ENCODE measurements at regions not wholly inside any gene's neighbourhood (a gene's known extent, or its start where the extent isn't known, plus 50 kb on each side); places are given as distances from the start of the nearest gene placed in this dataset.

DNA sequence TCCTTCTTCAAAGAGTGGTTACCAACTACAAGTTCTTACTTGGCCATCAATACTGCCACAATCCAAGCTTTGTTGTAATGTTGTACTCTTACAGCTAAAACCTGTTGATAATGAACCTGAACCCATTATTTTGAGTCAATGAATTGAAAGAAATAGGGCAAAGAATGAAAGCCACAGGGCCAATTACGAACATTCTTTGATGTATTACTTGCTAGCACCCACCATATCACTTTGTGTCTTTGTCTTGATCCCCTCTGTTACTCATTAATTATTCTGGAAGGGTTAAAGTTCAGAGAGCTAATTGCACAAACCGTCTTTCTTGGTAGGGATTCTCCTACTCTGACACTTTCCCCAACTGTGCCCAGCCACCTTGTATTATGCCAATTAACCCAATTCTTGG lies 53.2 kb upstream of the TFEC start:
- DNase-seq (ENCODE audit: low spot score): no peak

DNA sequence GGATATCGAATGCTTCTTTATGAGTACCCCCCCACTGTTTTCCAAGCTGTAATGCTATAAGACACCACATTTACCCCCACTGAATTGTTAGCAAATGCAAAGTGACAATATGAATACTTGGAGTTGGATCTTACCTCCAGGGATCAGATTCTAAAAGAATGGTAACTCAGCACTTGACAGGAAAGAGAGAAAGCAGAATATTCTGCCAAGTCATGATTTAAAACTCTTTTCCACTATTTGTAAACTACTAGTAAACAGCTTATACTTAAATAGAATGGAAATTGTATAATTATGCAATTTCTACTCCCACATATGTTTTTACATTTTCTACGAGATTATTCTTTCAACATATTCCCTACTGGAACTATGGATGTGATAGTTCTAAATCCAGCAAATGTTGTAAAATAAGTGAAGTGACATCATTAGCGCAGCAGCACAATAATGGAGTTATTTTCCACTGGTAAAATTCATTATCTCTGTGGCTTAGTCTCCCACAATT lies 56.0 kb upstream of the TFEC start:
- no peak for DNase-seq (ENCODE audit: low spot score)

DNA sequence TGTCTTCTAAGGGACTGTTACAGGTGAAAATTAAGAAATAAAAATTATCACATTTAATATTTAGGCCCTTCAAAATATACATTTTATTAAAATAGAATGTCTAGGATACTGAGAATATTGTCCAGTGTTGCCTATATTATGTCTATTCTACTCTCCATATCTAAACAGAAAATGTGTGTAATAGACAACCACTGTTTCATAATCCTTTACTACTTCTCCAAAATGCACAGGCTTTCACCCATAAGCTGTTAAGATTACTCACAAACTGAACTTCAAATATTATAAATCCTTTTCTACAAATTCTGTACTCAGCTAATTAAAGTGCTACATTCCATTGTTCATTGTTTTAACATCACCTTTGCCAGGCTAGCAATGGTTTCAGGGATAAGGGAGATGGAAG lies 56.7 kb upstream of the TFEC start:
- no peak for DNase-seq (ENCODE audit: low spot score)

DNA sequence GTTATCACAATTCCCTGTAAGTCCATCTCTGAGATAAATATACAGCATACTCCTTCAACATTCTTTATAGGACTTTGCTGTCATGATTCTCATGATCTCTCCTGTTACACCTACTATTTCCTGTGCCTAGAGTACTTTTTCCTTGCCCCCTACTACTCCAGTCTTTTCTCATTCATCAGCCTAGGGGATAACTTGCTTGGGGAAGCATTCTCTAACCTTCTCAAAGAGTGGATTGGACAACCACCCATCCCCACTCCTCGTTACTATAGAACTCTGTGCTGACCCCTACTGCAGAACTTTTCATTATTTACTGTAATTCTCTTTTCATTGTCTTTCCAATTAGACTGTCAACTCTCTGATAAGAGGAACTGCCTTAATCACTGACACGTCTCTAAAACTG lies 57.4 kb upstream of the TFEC start:
- no peak for DNase-seq (ENCODE audit: low spot score)

DNA sequence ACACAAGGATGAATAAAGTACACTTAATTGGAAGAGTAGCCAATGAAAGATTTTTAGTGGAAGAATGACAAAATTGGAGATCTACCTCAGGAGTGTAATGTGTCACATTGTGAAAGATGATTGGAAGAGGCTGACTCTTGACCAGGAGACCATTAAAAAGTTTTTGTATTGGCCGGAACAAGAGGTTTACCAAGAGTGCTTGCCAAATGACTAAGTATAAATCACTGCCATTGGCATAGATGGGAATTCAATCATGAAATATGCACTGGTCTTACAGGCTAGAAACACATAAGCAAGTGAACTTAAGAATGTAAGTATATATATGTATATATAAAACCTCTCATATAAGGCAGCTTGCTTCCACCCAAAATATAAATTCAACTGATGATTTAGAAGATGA lies 58.7 kb upstream of the TFEC start:
- DNase-seq (ENCODE audit: low spot score): no peak

DNA sequence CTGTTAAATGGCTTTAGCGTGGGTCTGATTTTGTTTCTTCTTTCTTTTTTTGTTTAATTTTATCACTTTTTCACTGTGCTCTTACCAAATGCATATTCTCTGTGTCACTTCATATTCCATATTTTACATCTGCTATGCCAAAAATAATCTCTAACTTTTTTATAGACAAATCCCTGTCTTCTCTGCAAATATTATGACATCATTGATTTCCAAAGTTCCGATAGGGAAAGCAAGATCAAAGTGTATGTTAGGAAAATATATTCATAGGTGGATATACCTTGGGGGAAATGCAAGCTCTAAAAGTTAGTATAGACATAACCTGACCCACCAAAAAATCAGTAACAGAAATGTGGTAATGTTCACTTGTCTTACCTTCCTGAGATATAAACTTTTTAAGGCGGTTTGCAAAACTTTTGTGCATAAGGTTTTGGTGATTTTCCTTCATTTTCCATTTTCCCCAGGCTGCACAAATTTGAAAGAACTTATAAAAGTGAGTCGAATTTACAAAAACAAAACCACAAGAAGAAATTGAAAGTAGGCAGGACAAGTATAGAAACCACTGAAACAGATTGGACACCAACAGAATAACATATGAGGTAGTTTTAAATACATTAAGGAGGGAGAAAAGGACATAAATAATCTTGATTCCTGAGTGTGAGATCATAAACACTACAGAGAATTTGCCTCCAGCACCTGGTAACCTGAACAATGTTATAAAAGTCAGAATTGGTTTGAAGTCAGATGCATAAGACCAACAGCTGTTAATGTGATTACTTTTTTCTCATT lies 63.1 kb upstream of the TFEC start:
- DNase-seq (ENCODE audit: low spot score): no peak

DNA sequence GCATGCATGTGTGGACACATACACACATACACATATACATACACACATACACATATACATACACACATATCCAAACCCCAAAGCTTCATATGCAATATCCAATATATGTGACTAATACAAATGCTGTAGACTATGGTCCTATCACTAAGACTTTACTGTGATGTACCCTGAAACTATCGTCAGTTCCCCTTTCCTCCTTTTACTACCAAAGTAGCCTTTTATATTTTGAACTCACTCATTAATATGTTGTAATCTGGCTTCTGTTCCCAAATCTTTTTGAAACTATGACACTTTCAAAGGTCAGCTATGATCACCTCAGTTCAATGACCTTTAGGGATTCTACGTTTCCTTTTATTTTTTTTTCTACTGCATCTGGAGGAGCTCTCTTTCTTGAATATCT lies 64.8 kb upstream of the TFEC start:
- DNase-seq (ENCODE audit: low spot score): no peak

DNA sequence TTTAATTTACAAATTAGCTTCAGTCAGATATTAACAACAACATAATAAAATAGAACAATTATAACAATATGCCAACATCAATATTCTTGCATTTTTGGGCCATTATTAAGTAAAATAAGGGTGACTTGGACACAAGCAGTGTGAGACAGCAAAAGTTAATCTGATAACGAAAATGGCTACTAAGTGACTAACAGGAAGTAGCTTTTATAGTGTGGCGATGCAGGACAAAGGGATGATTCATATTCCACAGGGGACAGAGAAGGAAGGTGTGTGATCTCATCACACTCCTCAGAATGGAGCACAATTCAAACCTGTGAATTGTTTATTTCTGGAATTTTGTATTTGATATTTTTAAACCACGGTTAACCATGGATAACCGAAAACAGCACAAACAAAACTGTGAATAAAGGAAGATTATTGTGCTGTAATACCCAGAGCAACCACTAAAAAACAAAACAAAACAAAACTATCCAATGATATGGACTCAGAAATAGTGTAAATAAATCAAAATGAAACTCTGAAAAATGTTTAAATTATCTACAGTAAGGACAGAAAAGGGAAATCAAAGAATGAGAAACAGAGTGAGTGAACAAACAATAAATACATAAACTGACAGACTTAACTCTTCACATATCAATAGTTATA lies 66.9 kb upstream of the TFEC start:
- DNase-seq (ENCODE audit: low spot score): no peak

DNA sequence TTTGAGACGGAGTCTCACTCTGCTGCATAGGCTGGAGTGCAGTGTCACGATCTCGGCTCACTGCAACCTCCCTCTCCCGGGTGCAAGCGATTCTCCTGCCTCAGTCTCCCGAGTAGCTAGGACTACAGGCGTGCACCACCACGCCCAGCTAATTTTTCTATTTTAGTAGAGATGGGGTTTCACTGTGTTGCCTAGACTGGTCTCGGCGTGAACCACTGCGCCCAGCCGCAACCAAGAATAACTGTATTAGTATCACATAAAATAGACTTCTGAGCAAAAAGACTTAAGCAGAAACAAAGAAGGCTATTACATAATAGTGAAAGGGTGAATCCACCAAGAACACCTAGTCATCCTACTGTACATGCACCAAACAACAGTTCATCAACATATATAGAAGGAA lies 67.6 kb upstream of the TFEC start:
- DNase-seq (ENCODE audit: low spot score): no peak

DNA sequence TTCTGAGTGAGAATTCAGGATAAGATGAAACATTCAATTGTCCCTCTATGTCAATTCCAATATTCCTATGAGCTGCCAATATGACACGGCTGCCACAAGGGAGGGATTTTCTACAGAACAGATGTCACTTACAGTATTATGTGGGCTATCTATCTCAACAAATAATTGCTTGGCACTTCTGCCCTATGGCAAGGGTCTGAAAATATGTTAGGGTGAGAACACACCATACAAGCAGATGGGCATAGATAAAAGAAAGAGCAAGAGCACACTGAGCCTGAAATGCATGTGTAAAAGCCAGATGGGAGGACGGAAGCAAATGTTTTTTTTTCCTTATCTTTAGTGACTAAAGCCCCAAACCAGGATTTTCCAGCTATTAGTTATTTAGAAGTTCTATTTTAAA lies 70.1 kb upstream of the TFEC start:
- no peak for DNase-seq (ENCODE audit: low spot score)

DNA sequence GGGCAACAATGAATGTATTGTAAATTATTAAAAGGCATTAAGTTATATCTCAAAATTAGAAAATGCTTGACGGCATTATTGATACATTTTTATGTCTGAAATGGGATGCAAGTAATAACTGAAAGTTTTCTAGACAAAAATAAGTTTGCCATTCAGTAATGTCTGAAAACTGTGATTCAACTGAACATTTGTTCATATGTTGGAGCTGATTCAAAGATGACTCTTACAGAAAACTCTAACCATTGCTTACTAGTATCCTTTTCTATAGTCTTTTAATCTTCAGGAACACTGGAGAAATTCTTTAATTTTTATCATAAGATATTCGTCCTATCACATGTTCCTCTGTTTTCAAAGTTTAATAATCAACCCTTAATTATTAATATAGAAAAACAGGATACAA lies 71.1 kb upstream of the TFEC start:
- no peak for DNase-seq (ENCODE audit: low spot score)

DNA sequence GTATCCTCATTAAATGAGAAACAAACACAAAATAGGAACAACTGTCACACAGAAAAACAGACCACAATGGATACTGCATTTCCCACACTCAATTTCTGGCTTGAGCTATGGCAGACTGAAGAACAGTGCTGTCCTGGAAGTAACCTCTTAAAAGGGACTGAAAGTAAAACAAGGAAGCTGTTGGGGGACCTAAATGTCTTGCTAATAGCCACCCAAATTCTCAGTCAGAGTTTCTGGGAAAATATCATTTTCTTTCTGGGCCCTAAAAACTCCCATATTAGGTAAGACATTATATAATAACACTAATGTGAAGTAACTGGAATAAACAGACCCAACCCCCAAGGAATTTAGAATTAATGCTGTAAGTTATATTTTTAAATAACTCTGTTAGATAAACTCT lies 80.9 kb upstream of the TFEC start:
- DNase-seq (ENCODE audit: low spot score): no peak

DNA sequence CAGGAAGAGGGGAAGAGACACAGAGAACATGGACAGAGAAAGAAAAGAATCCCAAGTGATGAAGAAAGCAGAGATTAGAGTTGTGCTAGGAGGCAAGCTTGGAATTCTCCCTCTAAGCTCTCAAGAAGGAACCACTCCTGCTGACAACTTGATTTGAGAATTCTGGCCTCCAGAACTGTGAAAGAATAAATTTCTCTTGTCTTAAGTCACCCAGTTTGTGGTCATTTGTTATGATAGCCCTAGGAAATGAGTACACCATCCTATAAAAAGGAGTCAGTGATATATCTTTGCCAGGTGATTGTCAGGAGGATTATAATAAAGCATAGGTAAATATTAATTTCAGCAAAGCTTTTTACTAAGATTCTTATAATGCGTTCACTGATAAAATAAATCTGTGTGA lies 82.7 kb upstream of the TFEC start:
- DNase-seq (ENCODE audit: low spot score): no peak

DNA sequence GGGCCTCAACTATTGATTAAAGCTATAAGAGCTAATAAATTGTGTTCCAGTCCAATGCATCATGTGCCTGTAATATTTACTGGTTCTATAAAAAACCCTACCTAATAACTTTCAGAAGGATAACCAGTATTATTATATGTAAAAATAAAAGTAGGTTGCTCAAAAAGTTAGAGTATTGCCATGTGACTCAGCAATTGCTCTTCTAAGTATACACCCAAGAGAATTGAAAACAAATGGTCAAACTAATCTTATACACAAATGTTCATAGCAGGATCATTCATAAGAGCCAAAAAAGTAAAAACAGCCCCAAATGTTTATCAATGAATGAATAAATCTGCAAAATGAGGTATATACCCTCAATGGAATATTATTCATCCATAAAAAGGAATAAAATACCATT lies 89.5 kb upstream of the TES start:
- DNase-seq (ENCODE audit: low spot score): no peak

DNA sequence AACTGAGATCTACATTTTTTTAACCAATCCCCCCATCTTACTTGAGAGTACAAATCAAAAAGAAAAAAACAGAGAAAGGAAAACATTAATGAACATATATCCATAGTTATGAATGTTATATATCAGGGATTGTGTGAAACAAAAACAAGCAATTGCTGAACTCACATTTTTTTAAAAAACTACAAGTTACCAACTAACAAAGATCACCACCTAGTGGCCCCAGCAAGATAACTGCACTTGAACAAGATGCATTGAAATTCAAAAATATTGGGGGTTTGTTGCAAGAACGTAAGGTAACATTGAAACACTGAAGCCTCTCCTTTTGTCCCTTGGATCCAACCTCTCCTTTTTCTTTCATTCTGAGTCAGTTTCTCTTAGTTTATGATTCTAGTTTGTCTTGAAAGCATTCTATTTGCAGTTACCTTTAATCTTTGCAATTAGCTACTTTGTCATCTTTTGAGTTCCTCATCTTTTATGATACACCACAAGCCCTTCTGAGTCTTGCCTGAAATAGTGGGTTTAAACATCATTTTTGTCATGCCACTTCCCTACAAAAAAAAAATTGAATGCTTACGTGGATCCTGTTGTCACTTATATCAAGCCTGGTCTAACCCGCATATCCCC lies 87.3 kb upstream of the TES start:
- DNase-seq (ENCODE audit: low spot score): no peak

DNA sequence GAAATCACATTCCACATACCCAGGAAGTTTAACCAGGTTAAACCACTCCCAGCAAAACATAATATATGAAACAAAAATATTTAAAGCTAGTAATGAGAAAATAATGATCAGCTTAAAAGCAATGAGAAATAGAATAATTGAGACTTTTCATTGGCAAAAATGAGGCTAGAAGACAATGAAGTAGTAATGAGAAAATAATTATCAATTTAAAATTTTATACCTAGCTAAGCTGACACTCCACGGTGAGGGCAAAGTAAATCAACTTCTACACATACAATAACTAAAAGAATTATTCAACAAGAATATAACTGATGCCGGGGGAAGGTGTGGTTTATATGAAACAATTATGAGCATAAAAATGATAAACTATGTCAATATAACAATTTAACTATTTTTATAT lies 82.2 kb upstream of the TES start:
- DNase-seq (ENCODE audit: low spot score): no peak

DNA sequence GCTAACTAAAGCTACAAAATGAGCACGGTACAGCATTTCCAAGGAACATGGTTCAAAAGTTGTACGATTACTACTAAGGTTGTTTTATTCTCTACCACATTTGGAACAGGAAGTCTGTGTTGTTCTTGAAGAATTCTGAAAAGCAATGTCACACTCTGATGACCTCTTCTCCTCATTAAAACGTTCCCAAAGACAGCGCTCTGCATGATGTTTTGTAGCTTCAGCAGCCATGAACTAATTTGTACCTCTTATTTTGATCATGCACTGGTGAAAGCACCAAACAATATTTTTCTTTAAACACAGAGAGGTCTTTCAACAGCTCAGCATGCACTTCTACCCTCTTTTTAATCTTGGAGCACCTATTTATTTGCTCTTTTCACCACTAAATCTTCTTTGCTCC lies 75.0 kb upstream of the TES start:
- no peak for DNase-seq (ENCODE audit: low spot score)

DNA sequence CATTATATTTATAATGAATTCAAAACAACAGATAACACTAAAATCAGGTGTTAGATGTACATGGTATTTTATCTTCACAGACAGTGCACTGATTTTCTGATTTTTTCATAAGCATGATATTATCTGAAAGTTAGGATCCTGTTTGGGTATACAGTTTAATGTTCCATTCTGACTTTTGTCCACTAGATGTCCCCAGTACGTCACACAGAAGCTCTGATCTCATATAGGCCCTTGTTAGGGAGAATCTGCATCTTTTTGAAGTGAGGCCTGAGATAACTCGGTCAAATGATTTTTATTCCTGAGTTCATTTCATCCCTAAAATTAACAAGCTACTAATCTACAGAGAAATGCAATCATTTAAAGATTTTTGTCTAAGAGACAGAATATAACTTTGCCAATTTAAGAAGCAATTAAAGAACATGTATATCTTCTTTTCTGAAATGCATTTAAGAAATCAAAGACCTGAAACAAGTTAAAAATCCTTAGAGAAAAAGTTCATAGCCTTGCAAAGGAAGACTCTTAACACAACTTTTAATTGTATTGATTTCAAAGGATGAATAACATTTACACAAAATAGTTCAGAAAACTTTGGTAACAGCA lies 72.0 kb upstream of the TES start:
- peak; percentile 58 for DNase-seq (ENCODE audit: low spot score)

DNA sequence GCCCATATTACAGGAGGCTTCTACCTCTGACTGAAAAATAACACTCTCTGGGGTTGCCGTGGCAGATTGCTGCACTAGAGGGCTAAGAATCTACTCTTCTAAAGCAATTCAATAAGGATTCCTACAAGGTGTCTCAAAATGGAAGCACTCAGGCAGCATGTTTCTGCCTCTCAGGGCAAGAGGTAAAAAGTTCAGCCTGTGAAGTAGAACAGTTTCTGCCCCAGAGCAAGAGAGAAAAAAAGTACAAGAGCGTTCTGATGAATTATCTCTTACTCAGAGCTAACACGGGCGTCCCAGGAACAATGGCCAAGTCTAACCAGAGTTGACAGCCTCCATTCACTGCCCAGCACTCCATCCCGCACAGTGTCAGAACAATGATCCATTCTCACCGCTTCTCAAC lies 71.3 kb upstream of the TES start:
- no peak for DNase-seq (ENCODE audit: low spot score)

DNA sequence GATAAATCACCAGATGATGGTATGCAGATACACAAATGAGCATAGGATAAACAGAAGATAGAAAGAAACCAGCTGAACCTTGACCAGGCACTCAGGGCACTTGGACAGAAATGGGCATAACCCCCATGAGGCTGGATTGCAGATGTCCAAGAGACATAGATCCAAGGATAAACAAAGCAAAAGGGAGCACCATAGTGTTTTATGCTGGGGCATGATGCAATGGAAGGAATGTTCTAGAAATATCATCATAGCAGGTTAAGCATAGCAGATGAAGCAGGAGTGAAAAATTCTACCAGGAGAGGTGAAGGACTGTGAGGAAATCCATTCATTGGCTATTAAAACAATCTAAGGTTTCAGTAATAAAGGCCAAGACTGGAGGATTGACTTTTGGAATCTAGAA lies 70.5 kb upstream of the TES start:
- no peak for DNase-seq (ENCODE audit: low spot score)

DNA sequence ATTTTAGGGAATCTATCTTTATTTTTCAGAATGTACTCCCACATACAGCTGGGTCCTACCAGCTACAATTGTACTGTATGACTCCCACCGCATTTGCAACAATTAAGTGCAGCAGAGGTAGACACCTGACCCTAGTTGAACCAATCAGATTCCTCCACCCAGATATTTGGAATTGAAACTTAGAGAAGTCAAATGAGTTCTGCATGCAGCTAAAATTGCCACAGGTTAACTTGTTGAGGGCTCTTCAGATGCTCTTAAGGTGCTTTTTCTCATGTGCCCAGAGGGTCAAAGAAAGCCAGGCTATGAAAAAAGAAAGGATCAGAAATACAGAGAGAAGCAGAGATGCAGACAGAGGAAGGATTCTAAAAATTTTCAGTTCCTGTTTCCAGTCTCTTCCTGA lies 68.0 kb upstream of the TES start:
- DNase-seq (ENCODE audit: low spot score): no peak

DNA sequence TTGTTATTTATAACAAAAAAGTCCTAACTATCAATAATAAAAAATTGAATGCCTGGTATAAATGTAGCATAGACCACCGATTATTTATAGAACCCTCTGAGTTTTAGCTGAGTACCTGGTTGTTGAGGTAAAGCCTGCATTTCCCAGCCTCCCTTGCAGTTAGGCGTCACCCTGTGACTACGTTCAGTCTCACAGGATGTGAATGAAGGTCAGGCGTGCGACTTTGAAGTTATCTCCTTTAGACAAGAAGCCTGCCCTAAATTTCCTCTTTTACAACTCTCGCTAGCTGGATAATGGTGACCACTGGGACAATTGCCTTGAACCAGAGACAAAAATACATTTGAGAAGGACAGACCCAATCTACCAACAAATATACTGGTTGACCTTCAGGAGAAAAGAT lies 67.5 kb upstream of the TES start:
- DNase-seq (ENCODE audit: low spot score): no peak

DNA sequence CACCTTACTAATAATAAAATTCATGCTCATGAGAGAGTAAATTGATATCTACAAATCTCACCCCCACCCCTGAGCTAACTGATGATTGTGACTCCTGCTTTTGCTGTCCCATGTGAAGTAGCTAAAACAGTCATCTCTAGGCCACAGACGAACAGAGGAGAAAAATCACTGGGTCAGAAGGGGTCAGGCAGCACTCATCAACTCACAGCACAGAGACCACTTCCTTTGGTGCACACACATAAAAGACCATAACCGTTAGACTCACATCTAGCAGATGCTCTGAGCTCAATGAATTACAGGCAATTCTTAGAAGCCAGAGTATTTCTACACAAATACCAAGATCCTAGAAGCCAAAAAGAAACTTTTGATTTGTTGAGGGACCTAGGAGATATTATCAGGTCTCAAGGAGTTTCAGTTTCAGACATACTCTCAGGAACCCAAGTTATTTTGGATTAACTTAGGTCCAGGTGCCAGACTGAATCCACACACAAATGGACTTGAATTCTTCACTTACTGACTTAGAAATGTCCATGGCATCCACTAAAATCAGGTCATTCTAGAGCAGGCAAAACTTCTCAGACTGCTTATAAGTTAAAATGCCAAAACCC lies 65.0 kb upstream of the TES start:
- DNase-seq (ENCODE audit: low spot score): no peak

Measured in CD4-positive, alpha-beta T cell treated with Interleukin-2 at 100 ng/mL for 4 hours (primary cell).